ENCODE measurements at regions not wholly inside any gene's neighbourhood (a gene's known extent, or its start where the extent isn't known, plus 50 kb on each side); places are given as distances from the start of the nearest gene placed in this dataset.

- TF ChIP-seq CTCF (IDR thresholded peaks at IDR 0.05) (no peak), POLR2A (IDR thresholded peaks at IDR 0.05) (no peak)
Measured at GRCh38 chr18:10278265-10278664, 176.2 kb upstream of the APCDD1 start.
